Effector memory CD8-positive, alpha-beta T cell (primary cell): ENCODE measurements at regions not wholly inside any gene's neighbourhood (a gene's known extent, or its start where the extent isn't known, plus 50 kb on each side); places are given as distances from the start of the nearest gene placed in this dataset.
"Not testable (repeated sequence)": the region's sequence is repeated elsewhere in the genome, so short reads cannot be mapped to it uniquely, and the experiment has no call there.

Experiments
- ATAC-seq: fragments of 150-1000 bp; cut with Tn5 transposase; replicated peaks from 2 replicates; pipeline ENCODE4 v1.10.0; 2021; ENCODE audit warnings: mild to moderate bottlenecking, moderate library complexity
- DNase-seq, 3 experiments: peaks; one replicate each; pipeline ENCODE4 v3.0.0; 2021
- H3K27ac Mint-ChIP-seq, 2 donors: one replicate each; pipeline ENCODE4 v1.8.0; 2022; ENCODE audit warnings: mild to moderate bottlenecking in 2 of 2, mixed read lengths in 2 of 2, moderate library complexity in 2 of 2
- H3K27me3 Mint-ChIP-seq, 2 donors: one replicate each; pipeline ENCODE4 v1.8.0; 2022; ENCODE audit warnings: mixed read lengths in 2 of 2
- H3K36me3 Mint-ChIP-seq: one replicate; pipeline ENCODE4 v1.8.0; 2022; ENCODE audit warnings: mild to moderate bottlenecking, moderate library complexity, mixed read lengths; ENCODE audit not compliant: insufficient read depth
- H3K4me1 Mint-ChIP-seq, 2 donors: one replicate each; pipeline ENCODE4 v1.8.0; 2022; ENCODE audit warnings: low read depth in 2 of 2, mixed read lengths in 2 of 2
- H3K4me3 Mint-ChIP-seq, 2 donors: one replicate each; pipeline ENCODE4 v1.8.0; 2022; ENCODE audit warnings: mild to moderate bottlenecking in 2 of 2, mixed read lengths in 2 of 2, moderate library complexity in 2 of 2
- H3K9me3 Mint-ChIP-seq, 2 donors: one replicate each; pipeline ENCODE4 v1.8.0; 2022; ENCODE audit warnings: mixed read lengths in 2 of 2

- DNase-seq (no peak), ATAC-seq (no peak)
- Mint-ChIP-seq H3K36me3 (no peaks in the 10 kb centered on the region), H3K9me3 (no peaks in the 10 kb centered on the region), H3K27me3 (no peaks in the 10 kb centered on the region), H3K4me3 (no peak overlapping the region), H3K27ac (no peak overlapping the region), H3K4me1 (no peaks in the 10 kb centered on the region)
These were observed 132.7 kb upstream of the NR3C2 start for GRCh38 chr4:148574911-148575310.

GRCh38 chr4:148574502-148574901 lies 132.3 kb upstream of the NR3C2 start:
- Mint-ChIP-seq H3K36me3 (no peaks in the 10 kb centered on the region), H3K9me3 (no peaks in the 10 kb centered on the region), H3K27ac (no peak overlapping the region), H3K27me3 (no peaks in the 10 kb centered on the region), H3K4me3 (no peak overlapping the region), H3K4me1 (no peaks in the 10 kb centered on the region)
- no peak for DNase-seq
- no peak for ATAC-seq

GRCh38 chr4:148574066-148574465 lies 131.9 kb upstream of the NR3C2 start:
- Mint-ChIP-seq H3K4me1 (no peaks in the 10 kb centered on the region), H3K27ac (no peak overlapping the region), H3K9me3 (no peaks in the 10 kb centered on the region), H3K36me3 (no peaks in the 10 kb centered on the region), H3K27me3 (no peaks in the 10 kb centered on the region), H3K4me3 (no peak overlapping the region)
- ATAC-seq: no peak
- DNase-seq: no peak

GRCh38 chr4:148573296-148573695 lies 131.1 kb upstream of the NR3C2 start:
- Mint-ChIP-seq H3K9me3 (peaks cover 0 to 3% of the 10 kb centered on the region in 2 donors), H3K4me1 (no peaks in the 10 kb centered on the region), H3K36me3 (no peaks in the 10 kb centered on the region), H3K4me3 (no peak overlapping the region), H3K27me3 (no peaks in the 10 kb centered on the region), H3K27ac (no peak overlapping the region)
- ATAC-seq (no peak), DNase-seq (no peak)

GRCh38 chr4:148565801-148566200 lies 123.6 kb upstream of the NR3C2 start:
- no peak for DNase-seq

GRCh38 chr4:148563684-148564083 lies 121.5 kb upstream of the NR3C2 start:
- ATAC-seq (no peak), DNase-seq (no peak)
- peaks cover 0 to 5% of the 10 kb centered on the region in 2 donors for H3K27me3 Mint-ChIP-seq
- no peak overlapping the region for H3K4me3 Mint-ChIP-seq
- H3K4me1 Mint-ChIP-seq: no peaks in the 10 kb centered on the region
- no peaks in the 10 kb centered on the region for H3K36me3 Mint-ChIP-seq
- no peak overlapping the region for H3K27ac Mint-ChIP-seq
- H3K9me3 Mint-ChIP-seq: peaks cover 0 to under 1% of the 10 kb centered on the region in 2 donors

More at GRCh38 chr4:148565801-148566200, 123.6 kb upstream of the NR3C2 start:
- no peaks in the 10 kb centered on the region for H3K36me3 Mint-ChIP-seq
- no peak overlapping the region for H3K27ac Mint-ChIP-seq
- H3K27me3 Mint-ChIP-seq: peaks cover 0 to 5% of the 10 kb centered on the region in 2 donors
- no peak for ATAC-seq
- H3K9me3 Mint-ChIP-seq: peaks cover 0 to 3% of the 10 kb centered on the region in 2 donors
- H3K4me1 Mint-ChIP-seq: no peaks in the 10 kb centered on the region
- no peak overlapping the region for H3K4me3 Mint-ChIP-seq

- Mint-ChIP-seq H3K27me3 (peaks cover 0 to 5% of the 10 kb centered on the region in 2 donors), H3K4me3 (no peak overlapping the region), H3K27ac (no peak overlapping the region), H3K36me3 (no peaks in the 10 kb centered on the region), H3K9me3 (no peaks in the 10 kb centered on the region), H3K4me1 (no peaks in the 10 kb centered on the region)
- ATAC-seq: no peak
- no peak for DNase-seq
These were observed 119.3 kb upstream of the NR3C2 start for GRCh38 chr4:148561467-148561866.

GRCh38 chr4:148557793-148558192 lies 115.6 kb upstream of the NR3C2 start:
- H3K27ac Mint-ChIP-seq: no peak overlapping the region
- ATAC-seq: no peak
- DNase-seq: no peak
- H3K9me3 Mint-ChIP-seq: no peaks in the 10 kb centered on the region
- H3K4me1 Mint-ChIP-seq: no peaks in the 10 kb centered on the region
- peaks cover 0 to 5% of the 10 kb centered on the region in 2 donors for H3K27me3 Mint-ChIP-seq
- H3K4me3 Mint-ChIP-seq: no peak overlapping the region
- H3K36me3 Mint-ChIP-seq: no peaks in the 10 kb centered on the region

GRCh38 chr4:148550788-148551187 lies 108.6 kb upstream of the NR3C2 start:
- no peak overlapping the region for H3K27ac Mint-ChIP-seq
- H3K9me3 Mint-ChIP-seq: no peaks in the 10 kb centered on the region
- H3K27me3 Mint-ChIP-seq: peaks cover 0 to 6% of the 10 kb centered on the region in 2 donors
- no peak for DNase-seq
- ATAC-seq: no peak
- no peaks in the 10 kb centered on the region for H3K4me1 Mint-ChIP-seq
- H3K4me3 Mint-ChIP-seq: no peak overlapping the region
- H3K36me3 Mint-ChIP-seq: no peaks in the 10 kb centered on the region

- no peaks in the 10 kb centered on the region for H3K36me3 Mint-ChIP-seq
- ATAC-seq (no peak), DNase-seq (no peak)
- no peak overlapping the region for H3K4me3 Mint-ChIP-seq
- H3K27ac Mint-ChIP-seq: no peak overlapping the region
- peaks cover 0 to 10% of the 10 kb centered on the region in 2 donors for H3K27me3 Mint-ChIP-seq
- H3K9me3 Mint-ChIP-seq: no peaks in the 10 kb centered on the region
- no peaks in the 10 kb centered on the region for H3K4me1 Mint-ChIP-seq
These were observed 100.9 kb upstream of the NR3C2 start for GRCh38 chr4:148542922-148543623.

- DNase-seq (no peak), ATAC-seq (no peak)
- Mint-ChIP-seq H3K36me3 (no peaks in the 10 kb centered on the region), H3K9me3 (no peaks in the 10 kb centered on the region), H3K27me3 (peaks cover 0 to 10% of the 10 kb centered on the region in 2 donors), H3K4me3 (no peak overlapping the region), H3K27ac (no peak overlapping the region), H3K4me1 (no peaks in the 10 kb centered on the region)
These were observed 98.6 kb upstream of the NR3C2 start for GRCh38 chr4:148540622-148541326.

- H3K36me3 Mint-ChIP-seq: no peaks in the 10 kb centered on the region
- peaks cover 2 to 4% of the 10 kb centered on the region in 2 donors for H3K9me3 Mint-ChIP-seq
- H3K27ac Mint-ChIP-seq: no peak overlapping the region
- no peak for ATAC-seq
- H3K27me3 Mint-ChIP-seq: peaks cover 0 to 8% of the 10 kb centered on the region in 2 donors
- H3K4me3 Mint-ChIP-seq: no peak overlapping the region
- no peaks in the 10 kb centered on the region for H3K4me1 Mint-ChIP-seq
- no peak for DNase-seq
These were observed 97.2 kb upstream of the NR3C2 start for GRCh38 chr4:148539387-148539786.

- H3K4me1 Mint-ChIP-seq, ATAC-seq, DNase-seq, H3K36me3 Mint-ChIP-seq, H3K27ac Mint-ChIP-seq, H3K4me3 Mint-ChIP-seq: not testable (repeated sequence)
- Mint-ChIP-seq H3K27me3 (peaks cover 0 to 13% of the 10 kb centered on the region in 2 donors), H3K9me3 (peaks cover 11 to 20% of the 10 kb centered on the region in 2 donors)
These were observed 91.6 kb upstream of the NR3C2 start for GRCh38 chr4:148533851-148534250.

GRCh38 chr4:148530114-148530513 lies 87.9 kb upstream of the NR3C2 start:
- Mint-ChIP-seq H3K27ac (no peak overlapping the region), H3K4me1 (no peaks in the 10 kb centered on the region), H3K4me3 (no peak overlapping the region), H3K27me3 (peaks cover 0 to 7% of the 10 kb centered on the region in 2 donors), H3K9me3 (peaks cover 11 to 20% of the 10 kb centered on the region in 2 donors), H3K36me3 (no peaks in the 10 kb centered on the region)
- ATAC-seq (no peak), DNase-seq (no peak)
